Karpas-422 (cell line): ENCODE measurements at regions not wholly inside any gene's neighbourhood (a gene's known extent, or its start where the extent isn't known, plus 50 kb on each side); places are given as distances from the start of the nearest gene placed in this dataset.

Experiments used
- DNase-seq: peaks from one replicate; pipeline ENCODE4 v3.0.0-alpha.2; 2015
- H2AFZ ChIP-seq: fragments of 200-600 bp; sonication (generic); 2 replicates; pipeline ENCODE4 v1.6.1; 2014; ENCODE audit warnings: antibody characterized with exemption, low read length, mixed read lengths
- H3K27ac ChIP-seq: fragments of 200-600 bp; sonication (generic); 2 replicates; pipeline ENCODE4 v1.5.1; 2014; ENCODE audit warnings: mild to moderate bottlenecking, low read length, moderate library complexity
- H3K27me3 ChIP-seq: fragments of 200-600 bp; sonication (generic); 2 replicates; pipeline ENCODE4 v1.6.1; 2014; ENCODE audit warnings: low read length, mixed read lengths
- H3K36me3 ChIP-seq: fragments of 200-600 bp; sonication (generic); 2 replicates; pipeline ENCODE4 v1.6.1; 2014; ENCODE audit warnings: low read length, mixed read lengths; ENCODE audit not compliant: insufficient read depth
- H3K4me1 ChIP-seq: fragments of 200-600 bp; sonication (generic); 2 replicates; pipeline ENCODE4 v1.6.1; 2014; ENCODE audit warnings: mild to moderate bottlenecking, low read length, mixed read lengths
- H3K4me2 ChIP-seq: fragments of 200-600 bp; sonication (generic); 2 replicates; pipeline ENCODE4 v1.6.1; 2014; ENCODE audit warnings: low read length, low read depth, mild to moderate bottlenecking; ENCODE audit not compliant: poor library complexity, severe bottlenecking
- H3K4me3 ChIP-seq: fragments of 200-600 bp; sonication (generic); 2 replicates; pipeline ENCODE4 v1.5.1; 2014; ENCODE audit warnings: mild to moderate bottlenecking, antibody characterized with exemption, low read length, mixed read lengths
- H3K79me2 ChIP-seq: fragments of 200-600 bp; sonication (generic); 2 replicates; pipeline ENCODE4 v1.6.1; 2014; ENCODE audit warnings: mild to moderate bottlenecking, low read length, mixed read lengths
- H3K9ac ChIP-seq: fragments of 200-600 bp; sonication (generic); 2 replicates; pipeline ENCODE4 v1.6.0; 2014; ENCODE audit warnings: low read length
- H3K9me2 ChIP-seq: fragments of 200-600 bp; sonication (generic), shearing (Covaris generic); replicated peaks from 2 replicates; pipeline ENCODE4 v1.6.0; 2014; ENCODE audit warnings: mild to moderate bottlenecking, low read length, moderate library complexity; ENCODE audit not compliant: insufficient read depth
- H3K9me3 ChIP-seq: fragments of 300-700, 200-600 bp; sonication (generic); 2 replicates; pipeline ENCODE4 v1.6.1; 2014; ENCODE audit warnings: low read length, mixed read lengths
- H4K20me1 ChIP-seq: fragments of 200-600 bp; sonication (generic); 2 replicates; pipeline ENCODE4 v1.6.1; 2014; ENCODE audit warnings: mild to moderate bottlenecking, antibody characterized with exemption, low read length, low read depth; ENCODE audit not compliant: insufficient read depth

- H3K27me3 ChIP-seq, result no peaks in the 10 kb centered on the region
- no peak overlapping the region for H3K4me3 ChIP-seq
- no peak overlapping the region for H3K9ac ChIP-seq
- H3K36me3 ChIP-seq, result no peaks in the 10 kb centered on the region
- no peaks in the 10 kb centered on the region for H3K79me2 ChIP-seq
- H3K4me2 ChIP-seq, result no peak overlapping the region
- H2AFZ ChIP-seq, result no peak overlapping the region
- no peak for DNase-seq
- no peaks in the 10 kb centered on the region for H3K9me3 ChIP-seq
- H3K9me2 ChIP-seq, result no peaks in the 10 kb centered on the region
- H3K4me1 ChIP-seq, result no peaks in the 10 kb centered on the region
- H3K27ac ChIP-seq, result no peak overlapping the region
- H4K20me1 ChIP-seq, result no peaks in the 10 kb centered on the region
Measured at GRCh38 chr5:73305386-73305785, 132.4 kb downstream of the TMEM174 start.

GRCh38 chr5:73304381-73304780, 131.4 kb downstream of the TMEM174 start:
- Histone ChIP-seq H3K9me2 (no peaks in the 10 kb centered on the region), H3K36me3 (no peaks in the 10 kb centered on the region), H3K27ac (no peak overlapping the region), H3K27me3 (no peaks in the 10 kb centered on the region), H3K9me3 (no peaks in the 10 kb centered on the region), H2AFZ (no peak overlapping the region), H4K20me1 (no peaks in the 10 kb centered on the region), H3K79me2 (no peaks in the 10 kb centered on the region), H3K4me1 (no peaks in the 10 kb centered on the region), H3K9ac (no peak overlapping the region), H3K4me2 (no peak overlapping the region), H3K4me3 (no peak overlapping the region)
- DNase-seq, result no peak

- no peak overlapping the region for H3K4me3 ChIP-seq
- H3K27me3 ChIP-seq, result no peaks in the 10 kb centered on the region
- H4K20me1 ChIP-seq, result no peaks in the 10 kb centered on the region
- DNase-seq, result no peak
- no peak overlapping the region for H3K27ac ChIP-seq
- H3K9me2 ChIP-seq, result no peaks in the 10 kb centered on the region
- no peak overlapping the region for H3K4me2 ChIP-seq
- H3K79me2 ChIP-seq, result no peaks in the 10 kb centered on the region
- H3K9ac ChIP-seq, result no peak overlapping the region
- H3K4me1 ChIP-seq, result no peaks in the 10 kb centered on the region
- H3K9me3 ChIP-seq, result no peaks in the 10 kb centered on the region
- H2AFZ ChIP-seq, result no peak overlapping the region
- H3K36me3 ChIP-seq, result no peaks in the 10 kb centered on the region
Measured at GRCh38 chr5:73303148-73304079, 130.4 kb downstream of the TMEM174 start.

GRCh38 chr5:73302797-73303147, 129.8 kb downstream of the TMEM174 start:
- H3K36me3 ChIP-seq, result no peaks in the 10 kb centered on the region
- no peak overlapping the region for H3K4me3 ChIP-seq
- H3K27ac ChIP-seq, result no peak overlapping the region
- no peaks in the 10 kb centered on the region for H3K9me3 ChIP-seq
- DNase-seq, result no peak
- H3K27me3 ChIP-seq, result no peaks in the 10 kb centered on the region
- H2AFZ ChIP-seq, result no peak overlapping the region
- H3K79me2 ChIP-seq, result no peaks in the 10 kb centered on the region
- no peaks in the 10 kb centered on the region for H4K20me1 ChIP-seq
- H3K4me2 ChIP-seq, result no peak overlapping the region
- H3K9me2 ChIP-seq, result no peaks in the 10 kb centered on the region
- no peaks in the 10 kb centered on the region for H3K4me1 ChIP-seq
- no peak overlapping the region for H3K9ac ChIP-seq

GRCh38 chr5:73301208-73301901, 128.4 kb downstream of the TMEM174 start:
- Histone ChIP-seq H3K27me3 (no peaks in the 10 kb centered on the region), H3K9ac (no peak overlapping the region), H3K79me2 (no peaks in the 10 kb centered on the region), H3K4me1 (no peaks in the 10 kb centered on the region), H3K9me2 (no peaks in the 10 kb centered on the region), H3K36me3 (no peaks in the 10 kb centered on the region), H3K4me3 (no peak overlapping the region), H3K4me2 (no peak overlapping the region), H3K9me3 (no peaks in the 10 kb centered on the region), H4K20me1 (no peaks in the 10 kb centered on the region), H3K27ac (no peak overlapping the region), H2AFZ (no peak overlapping the region)
- no peak for DNase-seq

- H4K20me1 ChIP-seq, result no peaks in the 10 kb centered on the region
Measured at GRCh38 chr5:73300337-73301207, 127.6 kb downstream of the TMEM174 start.

GRCh38 chr5:73299665-73300336, 126.8 kb downstream of the TMEM174 start:
- no peak for DNase-seq
- no peak overlapping the region for H3K27ac ChIP-seq
- H3K36me3 ChIP-seq, result no peaks in the 10 kb centered on the region
- H2AFZ ChIP-seq, result no peak overlapping the region
- no peaks in the 10 kb centered on the region for H3K9me3 ChIP-seq
- no peaks in the 10 kb centered on the region for H4K20me1 ChIP-seq
- H3K79me2 ChIP-seq, result no peaks in the 10 kb centered on the region
- no peaks in the 10 kb centered on the region for H3K9me2 ChIP-seq
- no peak overlapping the region for H3K4me3 ChIP-seq
- H3K9ac ChIP-seq, result no peak overlapping the region
- no peaks in the 10 kb centered on the region for H3K4me1 ChIP-seq
- H3K4me2 ChIP-seq, result no peak overlapping the region
- H3K27me3 ChIP-seq, result no peaks in the 10 kb centered on the region

More at GRCh38 chr5:73300337-73301207, 127.6 kb downstream of the TMEM174 start:
- Histone ChIP-seq H3K4me1 (no peaks in the 10 kb centered on the region), H3K9me3 (no peaks in the 10 kb centered on the region), H3K9ac (no peak overlapping the region), H3K9me2 (no peaks in the 10 kb centered on the region), H3K27me3 (no peaks in the 10 kb centered on the region), H3K79me2 (no peaks in the 10 kb centered on the region), H3K4me3 (no peak overlapping the region), H3K4me2 (no peak overlapping the region), H3K27ac (no peak overlapping the region), H3K36me3 (no peaks in the 10 kb centered on the region), H2AFZ (no peak overlapping the region)
- DNase-seq, result no peak
